Tibial nerve (tissue), 3 donors: ENCODE measurements at regions not wholly inside any gene's neighbourhood (a gene's known extent, or its start where the extent isn't known, plus 50 kb on each side); places are given as distances from the start of the nearest gene placed in this dataset.

Experiments
- POLR2A ChIP-seq, 2 donors: fragments of 450-650 bp; IDR thresholded peaks; one replicate each; pipeline ENCODE4 v1.6.1; 2017; ENCODE audit warnings: antibody characterized with exemption in 2 of 2, mild to moderate bottlenecking in 2 of 2, moderate library complexity in 2 of 2
- TF ChIP-seq, protein P1 (sequence below), 5 experiments: fragments of 200-600 bp in 3 of 5; fragments of 450-650 bp in 2 of 5; sonication (generic) in 3 of 5; IDR thresholded peaks; one replicate each; pipeline ENCODE4 v1.5.1; 2016 to 2019; ENCODE audit warnings: antibody characterized with exemption in 5 of 5, mild to moderate bottlenecking in 3 of 5, moderate library complexity in 2 of 5

DNA sequence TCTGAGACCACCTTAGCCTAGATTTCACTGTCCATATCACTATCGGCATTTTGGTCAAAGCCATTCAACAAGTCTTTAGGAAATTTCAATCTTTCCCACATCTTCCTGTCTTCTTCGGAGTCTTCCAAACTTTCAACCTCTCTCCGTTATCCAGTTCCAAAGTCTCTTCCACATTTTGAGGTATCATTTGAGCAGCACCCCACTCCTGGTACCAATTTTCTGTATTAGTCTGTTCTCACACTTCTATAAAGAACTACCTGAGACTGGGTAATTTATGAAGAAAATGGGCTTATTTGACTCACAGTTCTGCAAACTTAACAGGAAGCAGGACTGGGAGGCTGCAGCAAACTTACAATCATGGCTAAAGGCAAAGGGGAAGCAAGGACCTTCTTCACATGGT lies 215.5 kb downstream of the CYLC2 start:
- TF ChIP-seq, protein P1, sequence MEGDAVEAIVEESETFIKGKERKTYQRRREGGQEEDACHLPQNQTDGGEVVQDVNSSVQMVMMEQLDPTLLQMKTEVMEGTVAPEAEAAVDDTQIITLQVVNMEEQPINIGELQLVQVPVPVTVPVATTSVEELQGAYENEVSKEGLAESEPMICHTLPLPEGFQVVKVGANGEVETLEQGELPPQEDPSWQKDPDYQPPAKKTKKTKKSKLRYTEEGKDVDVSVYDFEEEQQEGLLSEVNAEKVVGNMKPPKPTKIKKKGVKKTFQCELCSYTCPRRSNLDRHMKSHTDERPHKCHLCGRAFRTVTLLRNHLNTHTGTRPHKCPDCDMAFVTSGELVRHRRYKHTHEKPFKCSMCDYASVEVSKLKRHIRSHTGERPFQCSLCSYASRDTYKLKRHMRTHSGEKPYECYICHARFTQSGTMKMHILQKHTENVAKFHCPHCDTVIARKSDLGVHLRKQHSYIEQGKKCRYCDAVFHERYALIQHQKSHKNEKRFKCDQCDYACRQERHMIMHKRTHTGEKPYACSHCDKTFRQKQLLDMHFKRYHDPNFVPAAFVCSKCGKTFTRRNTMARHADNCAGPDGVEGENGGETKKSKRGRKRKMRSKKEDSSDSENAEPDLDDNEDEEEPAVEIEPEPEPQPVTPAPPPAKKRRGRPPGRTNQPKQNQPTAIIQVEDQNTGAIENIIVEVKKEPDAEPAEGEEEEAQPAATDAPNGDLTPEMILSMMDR (IDR thresholded peaks at IDR 0.05), result no peak
- no peak for TF ChIP-seq POLR2A (IDR thresholded peaks at IDR 0.05)
